B cell (primary cell): ENCODE measurements at regions not wholly inside any gene's neighbourhood (a gene's known extent, or its start where the extent isn't known, plus 50 kb on each side); places are given as distances from the start of the nearest gene placed in this dataset.

Source experiments
- CTCF ChIP-seq: fragments of 200-600 bp; IDR thresholded peaks from one replicate; pipeline ENCODE4 v1.8.0; 2022; ENCODE audit warnings: antibody characterized with exemption, mild to moderate bottlenecking
- EZH2 ChIP-seq: IDR thresholded peaks from 2 replicates; pipeline ENCODE4 v1.6.1; 2012; ENCODE audit warnings: borderline replicate concordance, low read depth, mild to moderate bottlenecking, moderate library complexity, low read length; ENCODE audit not compliant: insufficient read depth, poor library complexity, severe bottlenecking

- no peak for TF ChIP-seq CTCF
- TF ChIP-seq EZH2 = no peak
Measured at GRCh38 chr6:167494698-167495435, 170.0 kb downstream of the TTLL2 start.
